Activated naive CD8-positive, alpha-beta T cell (primary cell): ENCODE measurements at regions not wholly inside any gene's neighbourhood (a gene's known extent, or its start where the extent isn't known, plus 50 kb on each side); places are given as distances from the start of the nearest gene placed in this dataset.

Experiments
- H3K27ac Mint-ChIP-seq: one replicate; pipeline ENCODE4 v1.8.0; 2021; ENCODE audit warnings: mixed read lengths
- H3K27me3 Mint-ChIP-seq: one replicate; pipeline ENCODE4 v1.8.0; 2021; ENCODE audit warnings: mixed read lengths
- H3K36me3 Mint-ChIP-seq: one replicate; pipeline ENCODE4 v1.8.0; 2021; ENCODE audit warnings: mixed read lengths
- H3K4me1 Mint-ChIP-seq: one replicate; pipeline ENCODE4 v1.8.0; 2021; ENCODE audit warnings: low read depth, mixed read lengths
- H3K4me3 Mint-ChIP-seq: one replicate; pipeline ENCODE4 v1.8.0; 2021; ENCODE audit warnings: mild to moderate bottlenecking, mixed read lengths
- H3K9me3 Mint-ChIP-seq: one replicate; pipeline ENCODE4 v1.8.0; 2021; ENCODE audit warnings: low read depth, mixed read lengths

DNA sequence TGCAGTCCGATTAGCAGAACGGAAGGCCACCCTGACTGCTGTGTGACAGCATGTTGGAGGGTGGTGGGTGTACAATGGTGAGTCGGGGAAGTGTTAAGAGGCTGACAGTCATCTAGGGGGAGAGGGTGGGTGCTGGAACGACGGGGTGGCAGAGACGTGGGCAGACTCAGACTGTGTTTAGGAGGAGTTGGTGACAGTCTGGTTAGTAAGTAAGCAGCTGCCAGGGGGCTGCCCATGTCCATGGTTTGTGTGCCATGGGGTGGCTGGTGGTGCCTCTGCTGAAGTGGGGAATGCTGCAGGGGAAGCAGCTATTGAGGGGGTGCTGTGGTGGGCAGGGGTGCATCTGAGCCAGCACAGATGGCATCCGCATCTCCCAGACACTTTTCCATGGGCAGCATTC, 51.3 kb upstream of the BOD1 start:
- Mint-ChIP-seq H3K27me3 (peaks cover 2% of the 10 kb centered on the region), H3K4me1 (no peaks in the 10 kb centered on the region), H3K4me3 (no peak overlapping the region), H3K9me3 (no peaks in the 10 kb centered on the region), H3K27ac (no peak overlapping the region), H3K36me3 (no peaks in the 10 kb centered on the region)

DNA sequence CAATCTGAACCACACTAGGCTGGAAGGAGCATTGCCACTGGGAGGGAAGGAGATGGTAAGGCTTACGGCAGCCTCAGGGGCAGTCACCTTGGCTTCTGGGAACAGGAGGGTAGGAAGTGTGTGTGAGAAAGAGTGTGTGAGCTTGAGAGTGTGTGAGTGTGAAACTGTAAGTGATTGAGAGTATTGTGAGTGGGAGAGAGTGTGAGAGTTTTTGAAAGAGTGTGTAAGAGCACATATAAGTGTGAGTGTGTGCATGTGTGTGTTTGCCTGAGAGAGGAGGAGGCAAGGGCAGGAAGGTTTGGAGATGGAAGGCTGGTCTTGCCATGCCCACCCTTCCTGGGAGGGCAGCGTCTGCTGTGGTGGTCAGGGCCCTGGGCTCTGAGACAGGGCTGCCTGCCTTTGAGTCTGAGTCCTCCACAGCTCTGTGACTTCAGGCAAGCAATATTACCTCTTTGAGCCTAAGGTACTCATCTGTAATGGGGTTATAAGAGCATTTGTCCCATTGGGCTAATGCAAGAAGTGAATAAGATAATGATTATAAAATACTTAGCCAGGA, 51.9 kb upstream of the BOD1 start:
- Mint-ChIP-seq H3K27ac (no peak overlapping the region), H3K27me3 (peaks cover 2% of the 10 kb centered on the region), H3K36me3 (no peaks in the 10 kb centered on the region), H3K4me1 (no peaks in the 10 kb centered on the region), H3K4me3 (no peak overlapping the region), H3K9me3 (no peaks in the 10 kb centered on the region)

DNA sequence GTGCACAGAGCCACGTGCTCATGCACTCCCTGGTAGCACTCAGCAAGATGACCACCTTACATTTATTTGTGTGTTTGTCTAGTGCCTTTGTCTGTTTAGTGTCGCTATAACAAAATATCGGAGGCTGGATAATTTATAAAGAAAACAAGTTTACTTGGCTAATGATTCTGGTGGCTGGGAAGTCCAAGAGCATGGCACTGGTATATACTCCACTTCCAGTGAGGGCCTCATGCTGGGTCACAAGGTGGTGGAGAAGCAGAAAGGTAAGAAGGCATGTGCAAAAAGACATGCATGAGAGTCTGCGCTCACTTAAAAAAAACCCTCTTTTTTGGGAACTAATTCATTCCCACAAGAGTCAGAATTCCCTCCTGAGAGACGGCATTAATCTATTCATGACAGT, 52.5 kb upstream of the BOD1 start:
- H3K9me3 Mint-ChIP-seq, result no peaks in the 10 kb centered on the region
- no peak overlapping the region for H3K4me3 Mint-ChIP-seq

DNA sequence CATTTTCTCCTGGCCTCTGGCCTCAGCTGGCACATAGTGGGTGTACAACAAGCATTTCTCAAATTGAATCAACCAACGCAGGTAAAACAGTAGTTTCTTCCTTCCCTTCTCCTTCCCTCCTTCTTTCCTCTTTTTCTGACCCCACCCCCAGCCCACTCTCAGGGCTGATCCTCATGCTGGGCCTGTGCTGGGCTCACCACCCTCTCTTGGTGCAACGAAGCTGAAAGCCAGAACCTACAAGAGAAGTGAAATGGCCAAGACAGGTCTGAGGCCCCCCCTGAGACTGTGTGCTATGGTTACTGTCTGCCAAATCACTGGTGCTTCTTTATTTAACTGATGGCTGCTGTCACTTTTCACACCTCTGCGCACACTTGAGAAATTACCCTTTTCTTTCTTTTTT, 53.0 kb upstream of the BOD1 start:
- H3K4me1 Mint-ChIP-seq, result no peaks in the 10 kb centered on the region
- H3K36me3 Mint-ChIP-seq, result no peaks in the 10 kb centered on the region
- no peaks in the 10 kb centered on the region for H3K9me3 Mint-ChIP-seq
- H3K27ac Mint-ChIP-seq, result no peak overlapping the region
- peaks cover 2% of the 10 kb centered on the region for H3K27me3 Mint-ChIP-seq
- H3K4me3 Mint-ChIP-seq, result no peak overlapping the region

More for the DNA sequence above, 52.5 kb upstream of the BOD1 start:
- Mint-ChIP-seq H3K27ac (no peak overlapping the region), H3K36me3 (no peaks in the 10 kb centered on the region), H3K27me3 (peaks cover 2% of the 10 kb centered on the region), H3K4me1 (no peaks in the 10 kb centered on the region)

DNA sequence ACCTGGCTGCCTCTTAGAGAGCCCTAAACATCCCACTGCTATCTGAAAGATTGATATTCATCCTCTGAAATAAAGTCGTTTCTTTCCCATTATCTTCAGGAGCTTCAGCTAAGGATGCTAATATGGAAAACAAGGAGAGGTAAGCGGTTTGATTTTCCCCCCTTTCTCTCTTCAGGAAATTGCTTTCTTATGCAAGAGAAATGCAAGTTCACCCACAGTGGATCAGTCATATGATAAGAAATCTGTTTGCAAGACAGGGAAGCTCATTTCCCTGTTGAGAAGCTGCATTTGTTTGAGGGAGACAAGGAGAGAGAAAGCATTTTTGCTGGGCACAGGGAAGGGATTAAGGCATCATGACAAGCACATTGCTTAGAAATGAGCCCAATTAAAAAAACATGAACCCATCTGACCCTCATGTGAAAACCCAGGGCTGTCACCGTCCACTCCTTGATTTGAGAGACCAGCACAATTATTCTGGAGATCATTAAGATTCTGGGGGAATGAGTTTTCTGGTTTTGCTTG, 53.7 kb upstream of the BOD1 start:
- Mint-ChIP-seq H3K9me3 (no peaks in the 10 kb centered on the region), H3K27ac (no peak overlapping the region), H3K4me1 (no peaks in the 10 kb centered on the region), H3K27me3 (peaks cover 2% of the 10 kb centered on the region), H3K4me3 (no peak overlapping the region), H3K36me3 (no peaks in the 10 kb centered on the region)

DNA sequence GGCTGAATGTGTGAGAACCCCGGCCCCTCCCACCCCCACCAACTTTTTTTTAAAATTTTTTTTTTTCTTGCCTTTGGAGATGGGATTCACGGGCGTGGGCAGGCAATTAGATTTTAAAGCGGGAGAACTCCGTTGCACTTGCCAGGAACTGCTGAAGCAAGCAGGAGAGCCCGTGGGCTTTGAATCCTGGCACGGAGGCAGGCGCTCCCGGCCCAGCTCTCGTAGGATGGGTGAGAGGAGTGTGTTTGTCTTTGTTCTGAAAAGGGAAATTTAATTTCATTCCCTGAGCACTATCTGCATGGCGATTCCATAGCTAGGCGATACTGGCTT, 54.3 kb upstream of the BOD1 start:
- Mint-ChIP-seq H3K4me3 (no peak overlapping the region), H3K27ac (no peak overlapping the region), H3K9me3 (peaks cover 4% of the 10 kb centered on the region), H3K27me3 (peaks cover 2% of the 10 kb centered on the region), H3K36me3 (no peaks in the 10 kb centered on the region), H3K4me1 (no peaks in the 10 kb centered on the region)

DNA sequence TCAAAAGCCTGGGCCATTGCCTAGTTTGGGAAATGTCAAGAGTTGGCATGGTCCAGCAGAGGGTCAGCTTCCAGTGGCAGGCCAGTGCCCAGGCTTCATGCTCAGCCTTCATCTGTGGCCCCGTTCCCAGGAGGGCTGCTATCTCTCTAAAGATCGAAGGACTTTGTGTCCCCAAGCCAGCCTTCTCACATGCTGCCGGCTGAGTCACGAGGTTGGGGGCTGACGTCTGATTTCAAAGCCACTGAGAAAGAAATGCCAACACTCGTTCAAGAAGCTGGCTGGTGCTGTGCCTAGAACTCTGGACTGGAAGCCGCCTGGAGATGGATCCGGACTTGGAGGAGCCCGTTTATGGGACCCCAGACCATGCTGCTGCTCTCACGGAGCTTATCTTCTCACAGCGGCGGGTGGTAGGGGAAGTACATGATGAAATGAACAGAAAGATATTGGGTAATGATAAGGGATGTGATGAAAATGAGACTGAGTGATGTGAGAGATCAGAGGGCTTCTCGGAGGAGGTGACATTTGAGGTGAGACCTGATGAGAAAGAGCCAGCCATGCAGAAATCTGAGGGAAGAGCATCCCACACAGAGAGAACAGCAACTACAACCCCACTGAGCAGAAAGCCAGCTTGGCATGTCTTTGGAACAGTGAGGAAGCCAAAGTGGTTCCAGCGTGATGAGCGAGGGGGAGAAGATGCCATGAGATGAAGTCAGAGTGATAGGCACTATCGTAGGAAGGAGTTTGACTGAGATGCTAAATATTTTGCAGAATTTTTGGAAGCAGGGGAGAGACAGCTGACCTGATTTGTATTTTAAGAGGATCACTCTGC, 54.9 kb upstream of the BOD1 start:
- Mint-ChIP-seq H3K27ac (no peak overlapping the region), H3K9me3 (peaks cover 6% of the 10 kb centered on the region), H3K27me3 (peaks cover 3% of the 10 kb centered on the region), H3K4me1 (no peaks in the 10 kb centered on the region), H3K36me3 (no peaks in the 10 kb centered on the region), H3K4me3 (no peak overlapping the region)

DNA sequence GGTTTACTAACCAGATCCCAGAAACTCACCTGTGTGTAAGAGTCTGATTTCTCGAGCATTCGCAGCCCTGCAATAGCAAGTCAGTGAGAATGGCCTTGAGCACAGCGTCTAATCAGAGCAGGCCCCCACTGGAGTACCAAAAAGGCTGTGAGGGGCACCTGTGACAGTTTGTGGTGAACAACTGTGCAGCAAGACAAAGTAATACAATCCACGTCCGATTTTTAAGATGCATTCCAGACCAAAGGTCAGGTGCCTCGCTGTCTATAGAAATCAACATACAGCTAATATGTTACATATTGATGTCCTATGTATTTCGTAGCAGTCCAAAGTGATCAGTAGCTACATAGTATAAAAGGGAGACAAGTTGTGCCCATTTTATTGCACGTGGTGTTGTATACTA, 55.7 kb upstream of the BOD1 start:
- no peaks in the 10 kb centered on the region for H3K36me3 Mint-ChIP-seq
- peaks cover 6% of the 10 kb centered on the region for H3K9me3 Mint-ChIP-seq
- no peaks in the 10 kb centered on the region for H3K4me1 Mint-ChIP-seq
- H3K27ac Mint-ChIP-seq, result no peak overlapping the region
- no peak overlapping the region for H3K4me3 Mint-ChIP-seq
- H3K27me3 Mint-ChIP-seq, result peaks cover 3% of the 10 kb centered on the region

DNA sequence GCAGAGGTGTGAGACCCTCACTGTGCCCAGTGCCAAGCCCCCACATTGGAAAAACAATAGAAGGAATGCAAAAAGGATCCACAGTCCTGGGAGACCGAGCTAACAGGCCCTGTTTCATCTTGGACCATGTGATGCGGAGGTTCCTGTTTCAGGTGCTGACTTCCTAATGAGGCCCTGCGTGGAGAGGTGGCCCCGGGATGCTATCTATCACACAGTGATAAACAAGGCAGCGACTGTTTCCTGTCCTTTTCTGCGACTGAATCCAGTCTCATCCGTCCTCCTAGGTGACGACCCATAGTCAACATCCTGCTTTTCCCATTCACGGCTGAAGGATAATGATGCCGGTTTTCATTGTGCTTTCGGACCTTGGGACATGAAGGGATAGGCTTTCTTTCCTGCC, 56.4 kb upstream of the BOD1 start:
- H3K27me3 Mint-ChIP-seq, result peaks cover 3% of the 10 kb centered on the region
- H3K4me3 Mint-ChIP-seq, result no peak overlapping the region
- H3K9me3 Mint-ChIP-seq, result peaks cover 6% of the 10 kb centered on the region
- H3K36me3 Mint-ChIP-seq, result no peaks in the 10 kb centered on the region
- H3K4me1 Mint-ChIP-seq, result no peaks in the 10 kb centered on the region
- no peak overlapping the region for H3K27ac Mint-ChIP-seq

DNA sequence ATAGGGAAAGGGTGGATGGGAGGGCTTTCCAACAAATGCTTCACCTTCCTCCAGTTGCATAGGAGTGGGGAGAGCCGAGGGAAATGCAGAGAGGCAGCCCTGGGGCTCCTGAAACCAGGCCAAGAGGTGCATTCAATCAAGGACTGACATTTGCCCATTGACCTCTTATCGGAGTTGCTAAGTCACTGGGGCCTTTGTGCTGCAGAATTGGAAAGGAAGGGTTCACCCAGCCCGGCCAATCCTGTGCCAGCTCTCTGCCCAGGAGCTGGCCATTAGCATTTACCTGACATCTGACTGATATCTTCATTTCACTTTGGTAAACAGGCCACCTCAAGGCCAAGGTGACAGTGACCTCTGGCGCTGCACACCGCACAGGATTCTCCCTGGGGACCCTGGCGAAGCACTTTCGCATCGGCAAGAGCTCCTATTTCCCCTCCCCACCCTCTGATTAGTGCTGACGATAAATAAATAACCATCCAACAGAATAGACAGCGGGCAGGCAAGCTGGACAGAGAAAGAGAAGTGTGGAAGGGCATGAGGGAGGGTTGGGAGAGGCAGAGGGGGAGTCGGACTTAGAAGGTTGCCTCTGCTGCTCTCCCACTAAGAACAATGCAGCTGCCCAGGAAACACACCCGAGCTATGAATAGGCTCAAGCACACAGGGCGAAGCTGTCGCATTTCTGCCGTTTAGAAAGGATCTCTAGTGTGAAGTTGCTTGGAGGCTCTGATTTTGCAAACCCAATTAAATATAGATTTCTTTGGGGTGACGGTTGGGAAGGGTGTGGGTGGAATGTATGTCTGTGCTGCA, 57.0 kb upstream of the BOD1 start:
- Mint-ChIP-seq H3K4me1 (no peaks in the 10 kb centered on the region), H3K9me3 (peaks cover 6% of the 10 kb centered on the region), H3K4me3 (no peak overlapping the region), H3K27me3 (peaks cover 3% of the 10 kb centered on the region), H3K27ac (no peak overlapping the region), H3K36me3 (no peaks in the 10 kb centered on the region)

DNA sequence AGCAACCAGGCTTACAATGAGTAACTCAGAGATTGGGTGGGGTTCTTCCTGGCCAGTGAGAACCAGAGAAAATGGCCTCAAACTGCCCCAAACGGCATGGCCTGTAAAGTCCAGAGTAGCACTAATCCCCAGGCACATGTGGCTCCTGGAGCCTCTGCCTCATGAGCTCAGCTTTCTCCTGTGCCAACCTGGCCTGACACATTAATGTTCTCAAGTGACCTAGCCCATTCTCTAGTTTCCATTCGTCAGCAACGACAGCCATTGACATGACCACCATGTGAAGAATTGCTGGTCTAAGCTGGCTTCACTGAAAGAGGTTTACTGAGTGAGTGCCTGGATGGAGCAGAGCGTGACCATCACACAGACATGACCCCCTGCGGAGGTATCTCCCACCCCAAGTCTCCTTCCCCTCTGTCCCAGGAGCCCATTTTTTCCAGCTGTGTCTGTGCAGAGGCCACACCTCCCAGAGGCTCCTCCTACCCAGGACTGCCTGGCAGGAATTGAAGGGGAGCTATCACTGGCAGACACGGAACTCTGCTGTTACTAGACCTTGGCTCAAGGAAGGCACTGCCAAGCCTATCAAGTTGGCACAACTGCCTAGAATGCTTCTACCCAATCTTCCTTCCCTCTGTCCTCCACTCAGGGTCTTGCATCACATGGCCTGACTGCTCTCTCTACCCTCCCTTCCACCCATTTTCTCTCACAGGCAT, 59.0 kb upstream of the BOD1 start:
- H3K27ac Mint-ChIP-seq, result no peak overlapping the region
- peaks cover 5% of the 10 kb centered on the region for H3K27me3 Mint-ChIP-seq
- H3K4me1 Mint-ChIP-seq, result no peaks in the 10 kb centered on the region
- H3K36me3 Mint-ChIP-seq, result peaks cover 4% of the 10 kb centered on the region
- H3K4me3 Mint-ChIP-seq, result no peak overlapping the region
- peaks cover 9% of the 10 kb centered on the region for H3K9me3 Mint-ChIP-seq

DNA sequence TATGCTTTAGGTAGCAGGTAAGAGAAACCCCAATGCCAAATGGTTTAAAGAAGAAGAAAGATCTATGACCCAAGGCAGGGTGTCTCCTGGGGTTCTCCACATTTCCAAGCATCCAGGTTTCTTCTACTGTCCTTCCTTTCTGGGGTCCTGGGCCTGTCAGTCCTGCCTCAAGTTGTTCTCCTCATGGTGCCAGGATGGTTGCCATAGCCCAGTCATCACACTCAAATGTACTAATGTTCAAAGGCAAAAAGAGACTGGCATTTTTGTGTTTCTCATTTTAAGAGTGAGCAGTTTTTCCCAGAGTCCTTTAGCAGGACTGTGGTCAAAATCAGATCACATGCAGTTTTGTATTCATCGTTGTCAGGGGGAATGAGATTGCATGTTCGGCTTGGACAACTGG, 59.9 kb upstream of the BOD1 start:
- H3K27me3 Mint-ChIP-seq, result peaks cover 5% of the 10 kb centered on the region
- H3K4me3 Mint-ChIP-seq, result no peak overlapping the region
- H3K4me1 Mint-ChIP-seq, result no peaks in the 10 kb centered on the region
- no peak overlapping the region for H3K27ac Mint-ChIP-seq
- H3K9me3 Mint-ChIP-seq, result peaks cover 9% of the 10 kb centered on the region
- H3K36me3 Mint-ChIP-seq, result peaks cover 4% of the 10 kb centered on the region

DNA sequence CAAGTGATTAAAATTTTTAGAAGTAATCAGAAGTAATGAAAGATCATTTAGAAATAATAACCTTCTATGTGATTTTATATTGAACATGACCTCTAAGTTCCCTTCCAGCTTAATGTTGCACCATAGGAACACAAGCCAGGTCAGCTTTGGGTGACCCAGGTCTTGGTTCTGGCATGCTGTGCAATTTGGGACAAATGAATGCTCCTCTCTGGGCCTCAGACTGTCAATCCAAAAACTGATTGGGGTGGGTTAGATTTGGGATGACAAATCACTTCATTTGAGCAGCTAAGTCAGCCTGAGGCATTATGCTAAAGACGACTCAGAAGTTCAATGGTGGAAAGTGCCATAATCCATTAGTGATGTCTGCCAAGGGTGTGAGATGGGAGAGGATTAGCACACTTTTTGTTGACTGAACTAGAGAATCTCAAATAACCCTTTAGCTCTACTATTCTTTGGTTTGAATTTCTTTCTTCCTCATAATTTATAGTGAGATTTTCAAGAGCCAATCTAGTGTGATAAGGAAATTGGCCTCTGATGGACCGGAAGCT, 60.7 kb upstream of the BOD1 start:
- Mint-ChIP-seq H3K4me1 (no peaks in the 10 kb centered on the region), H3K36me3 (peaks cover 4% of the 10 kb centered on the region), H3K9me3 (peaks cover 9% of the 10 kb centered on the region), H3K4me3 (no peak overlapping the region), H3K27ac (no peak overlapping the region), H3K27me3 (peaks cover 3% of the 10 kb centered on the region)

DNA sequence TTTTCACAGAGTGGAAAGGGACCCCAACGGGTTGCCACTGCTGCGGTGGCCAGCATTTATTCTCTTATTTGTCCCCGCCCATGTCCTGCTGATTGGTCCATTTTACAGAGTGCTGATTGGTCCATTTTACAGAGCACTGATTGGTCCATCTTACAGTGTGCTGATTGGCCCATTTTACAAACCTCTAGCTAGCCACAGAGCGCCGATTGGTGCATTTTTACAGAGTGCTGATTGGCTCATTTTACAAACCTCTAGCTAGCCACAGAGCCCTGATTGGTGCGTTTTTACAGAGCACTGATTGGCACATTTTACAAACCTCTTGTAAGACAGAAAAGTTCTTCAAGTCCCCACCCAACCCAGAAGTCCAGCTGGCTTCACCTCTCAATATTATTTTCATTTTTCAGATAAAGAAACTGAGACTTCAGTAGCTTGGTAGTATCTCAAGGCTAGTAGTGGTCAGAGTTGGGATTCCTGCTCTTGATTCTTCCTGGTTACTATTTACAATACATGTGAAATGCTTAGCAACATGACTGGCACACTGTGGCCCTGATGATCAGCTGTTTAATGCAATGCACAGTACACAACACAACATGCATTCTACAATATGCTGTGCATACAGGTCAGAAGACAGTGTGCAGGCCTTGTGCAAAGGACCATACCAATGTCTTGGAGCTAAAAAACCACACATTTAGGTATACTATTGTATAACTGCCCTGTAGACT, 63.6 kb upstream of the BOD1 start:
- Mint-ChIP-seq H3K9me3 (peaks cover 9% of the 10 kb centered on the region), H3K27me3 (peaks cover 3% of the 10 kb centered on the region), H3K4me3 (no peak overlapping the region), H3K36me3 (peaks cover 4% of the 10 kb centered on the region), H3K27ac (no peak overlapping the region), H3K4me1 (no peaks in the 10 kb centered on the region)
